GM19023 (cell line): ENCODE measurements at regions not wholly inside any gene's neighbourhood (a gene's known extent, or its start where the extent isn't known, plus 50 kb on each side); places are given as distances from the start of the nearest gene placed in this dataset.
"Not testable (repeated sequence)": the region's sequence is repeated elsewhere in the genome, so short reads cannot be mapped to it uniquely, and the experiment has no call there.

Experiments
- ATAC-seq: cut with Tn5 transposase; IDR thresholded peaks from one replicate; pipeline ENCODE4 v1.9.1; 2021; ENCODE audit warnings: mild to moderate bottlenecking, moderate library complexity; ENCODE audit not compliant: unreplicated experiment

DNA sequence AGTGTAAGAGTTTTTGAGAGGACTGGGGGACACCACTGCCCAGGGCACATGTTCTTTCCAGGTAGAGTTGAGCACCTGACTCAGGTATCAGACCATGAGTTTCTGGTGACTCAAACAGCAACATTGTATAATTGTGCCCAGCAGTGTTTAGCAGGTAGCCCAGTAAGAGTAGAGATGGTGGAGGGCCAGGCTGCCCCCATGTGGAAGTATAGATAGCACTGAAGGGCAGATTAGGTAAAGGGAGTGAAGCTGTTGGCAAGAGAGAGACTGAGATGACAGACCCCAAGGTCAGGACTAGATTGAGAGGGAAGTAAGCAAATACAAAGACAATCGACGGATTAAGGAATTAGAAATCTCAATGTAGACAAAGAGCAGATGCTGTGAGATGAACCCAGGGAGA, 74.6 kb downstream of the TRIM42 start:
- no peak for ATAC-seq

DNA sequence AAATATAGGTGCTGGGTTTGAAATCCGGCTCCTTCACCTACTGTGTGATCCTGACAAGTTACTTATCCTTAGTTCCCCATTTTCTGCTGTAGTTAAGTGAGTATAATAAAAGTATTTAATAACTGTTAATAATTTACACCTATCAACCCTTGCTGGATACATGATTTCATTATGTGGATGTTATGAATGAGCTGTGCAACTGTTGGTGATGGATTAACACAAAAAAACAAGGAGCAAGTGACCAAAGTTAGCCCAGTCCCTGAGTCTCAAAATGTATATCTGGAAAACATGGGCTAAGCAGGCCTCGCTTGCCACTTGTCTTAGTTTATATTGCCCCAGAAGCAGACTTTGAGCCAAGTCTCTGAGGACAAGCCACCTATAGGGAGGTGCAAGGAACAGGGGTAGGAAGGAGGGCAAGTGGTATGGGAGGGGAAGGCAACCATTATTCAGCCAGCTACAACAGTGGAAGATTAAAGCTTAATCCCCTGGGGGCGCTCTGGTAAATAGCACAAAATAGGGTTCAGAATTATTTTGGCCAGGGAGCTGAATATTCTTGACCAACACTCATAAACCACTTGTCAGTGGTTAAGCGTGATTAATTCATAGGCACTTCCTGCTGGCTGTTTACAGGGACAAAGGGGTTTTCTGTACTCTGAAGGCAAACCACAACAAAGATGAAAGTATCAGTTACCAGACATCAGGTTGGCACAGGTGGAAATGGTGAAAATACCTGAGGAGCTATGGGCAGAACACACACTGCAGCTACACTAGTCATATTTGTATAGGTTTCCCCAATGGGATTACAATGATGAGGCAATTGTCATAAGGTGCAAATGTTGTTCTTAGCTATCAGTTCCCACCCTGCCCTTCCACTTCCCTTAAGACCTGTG, 76.2 kb downstream of the TRIM42 start:
- ATAC-seq = peak; percentile 46

DNA sequence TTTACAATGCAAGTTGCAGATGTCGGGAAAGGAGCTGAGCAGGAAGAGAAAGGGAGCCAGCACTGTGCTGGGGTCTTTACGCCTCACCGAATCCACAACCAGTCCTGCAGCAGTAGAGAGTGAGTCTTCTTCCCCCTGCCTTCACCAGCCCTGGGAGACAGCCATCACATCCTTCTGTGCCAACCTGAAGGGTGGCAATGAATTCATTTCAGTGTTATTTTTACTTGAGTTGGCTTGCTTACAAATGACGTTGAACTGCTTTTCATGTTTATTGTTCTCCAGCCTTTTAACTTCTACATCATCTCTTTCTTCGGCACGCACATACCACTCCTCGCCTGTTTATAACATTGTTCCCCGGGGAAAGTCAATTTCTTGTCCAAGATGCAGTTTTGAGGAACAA, 77.1 kb downstream of the TRIM42 start:
- no peak for ATAC-seq

DNA sequence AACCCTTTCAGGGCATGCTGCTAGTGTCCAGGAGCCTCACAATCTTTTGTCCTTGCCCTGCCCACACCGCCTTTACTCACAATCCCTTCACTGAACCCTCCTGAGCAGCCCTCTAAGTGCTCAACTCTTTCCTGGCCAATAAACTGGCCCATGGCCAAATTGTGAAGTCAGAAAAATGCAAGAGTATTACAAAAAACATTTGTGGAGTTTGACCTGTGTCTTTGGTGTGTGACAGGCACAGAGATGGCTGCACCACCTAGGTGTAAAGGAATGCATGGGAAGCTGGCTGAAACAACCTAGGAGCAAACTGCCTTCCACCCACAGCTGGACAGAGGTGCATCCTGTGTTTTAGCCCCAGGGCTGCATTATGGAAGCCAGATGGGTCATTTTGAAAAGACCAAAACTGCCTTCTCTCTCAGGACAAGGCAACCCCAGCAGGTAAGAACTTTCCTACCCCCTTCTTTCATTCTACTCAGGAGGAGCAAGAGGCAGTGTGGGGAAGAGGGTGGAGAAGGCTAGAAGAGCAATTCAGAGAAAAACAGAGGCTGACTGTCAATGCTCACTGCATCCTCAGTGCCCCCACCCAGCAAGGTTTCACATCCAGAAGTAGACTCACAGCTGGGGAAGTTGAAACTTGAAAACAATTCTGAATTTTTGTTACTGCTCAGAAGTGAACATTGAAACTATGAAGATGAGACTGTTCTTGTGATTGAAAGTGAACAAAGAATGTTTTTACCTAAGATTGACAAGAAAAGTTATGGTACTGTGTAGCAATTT, 78.6 kb downstream of the TRIM42 start:
- peak; percentile 70 for ATAC-seq

DNA sequence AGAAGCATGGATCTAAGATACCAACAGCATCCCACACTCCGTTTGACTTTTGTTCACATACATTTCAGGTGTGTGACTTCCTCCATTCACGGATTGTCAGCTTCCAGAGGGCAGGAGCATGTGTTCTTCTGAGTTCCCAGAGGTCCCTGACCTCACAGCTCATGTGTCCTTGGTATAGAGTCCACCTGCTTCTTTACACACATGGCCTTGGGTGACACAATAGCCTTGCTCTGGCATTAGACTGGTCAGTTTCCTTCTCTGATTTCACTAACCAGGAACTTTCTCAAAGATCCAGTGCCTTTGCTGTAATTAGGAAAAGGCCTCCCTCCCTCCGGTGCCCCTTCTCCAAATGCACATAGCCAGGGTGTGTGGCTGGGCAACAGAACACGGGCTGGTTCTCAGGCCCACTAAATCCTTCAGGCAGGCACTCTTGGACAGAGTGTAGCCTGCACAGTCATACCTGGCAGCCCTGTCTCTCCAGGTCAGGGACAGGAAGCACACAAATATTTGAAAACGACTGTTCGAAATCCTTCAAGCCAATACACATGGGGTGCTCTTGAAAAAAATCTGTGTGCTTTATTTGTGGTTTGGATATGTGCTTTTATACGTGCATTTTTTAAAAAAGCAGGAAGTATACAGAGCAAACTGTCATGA, 81.1 kb downstream of the TRIM42 start:
- ATAC-seq = no peak

DNA sequence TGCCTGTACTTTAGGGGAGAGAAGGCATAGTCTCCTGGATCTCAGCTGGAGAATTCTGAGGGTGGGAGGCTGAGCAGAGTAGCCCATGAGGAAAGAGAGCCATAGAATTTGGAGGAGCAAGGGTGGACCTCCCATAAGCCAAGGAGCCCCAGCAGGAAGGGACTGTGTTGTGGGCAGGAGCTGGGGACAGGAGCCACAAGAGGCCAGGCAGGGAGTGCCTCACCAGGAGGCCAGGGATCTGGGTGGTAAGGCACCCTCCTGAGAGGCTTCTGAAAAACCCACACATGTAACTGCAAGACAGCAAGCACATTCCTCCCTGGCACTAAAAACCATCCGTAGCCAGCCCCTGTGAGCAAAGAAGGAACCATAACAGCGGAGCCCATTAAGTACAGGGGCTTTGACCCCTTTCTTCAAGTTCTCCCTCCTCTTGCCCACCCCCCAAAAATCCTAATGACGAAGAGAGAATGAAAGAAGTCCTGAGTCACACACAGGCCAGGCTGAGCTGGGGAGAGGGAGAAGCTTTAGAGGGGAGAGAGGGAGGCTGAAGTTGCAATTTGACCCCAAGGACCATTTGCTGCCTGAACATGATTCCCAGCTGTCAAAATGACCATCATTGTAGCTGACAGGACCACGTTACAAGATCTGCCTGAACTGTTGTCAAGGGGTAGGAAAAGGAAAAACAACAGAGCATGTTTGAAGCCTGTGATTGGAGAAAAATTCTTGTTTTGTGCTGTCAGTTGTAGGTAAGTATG, 82.6 kb downstream of the TRIM42 start:
- no peak for ATAC-seq

DNA sequence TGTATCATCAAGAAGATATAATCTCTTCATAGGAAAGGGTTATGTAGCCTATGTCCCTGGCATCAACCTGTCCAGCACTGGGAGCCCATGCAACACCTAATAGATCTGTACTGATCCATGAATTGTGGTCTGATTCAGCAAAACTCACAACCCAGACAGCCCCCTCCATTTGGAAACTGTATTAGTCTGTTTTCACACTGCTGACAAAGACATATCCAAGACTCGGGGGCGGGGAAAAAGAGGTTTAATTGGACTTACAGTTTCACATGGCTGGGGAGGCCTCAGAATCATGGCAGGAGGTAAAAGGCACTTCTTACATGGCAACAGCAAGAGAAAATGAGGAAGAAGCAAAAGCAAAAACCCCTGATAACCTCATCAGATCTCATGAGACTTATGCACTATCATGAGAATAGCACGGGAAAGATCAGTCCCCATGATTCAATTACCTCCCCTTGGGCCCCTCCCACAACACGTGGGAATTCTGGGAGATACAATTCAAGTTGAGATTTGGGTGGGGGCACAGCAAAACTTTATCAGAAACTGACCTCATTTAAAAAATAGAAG, 83.3 kb downstream of the TRIM42 start:
- no peak for ATAC-seq

DNA sequence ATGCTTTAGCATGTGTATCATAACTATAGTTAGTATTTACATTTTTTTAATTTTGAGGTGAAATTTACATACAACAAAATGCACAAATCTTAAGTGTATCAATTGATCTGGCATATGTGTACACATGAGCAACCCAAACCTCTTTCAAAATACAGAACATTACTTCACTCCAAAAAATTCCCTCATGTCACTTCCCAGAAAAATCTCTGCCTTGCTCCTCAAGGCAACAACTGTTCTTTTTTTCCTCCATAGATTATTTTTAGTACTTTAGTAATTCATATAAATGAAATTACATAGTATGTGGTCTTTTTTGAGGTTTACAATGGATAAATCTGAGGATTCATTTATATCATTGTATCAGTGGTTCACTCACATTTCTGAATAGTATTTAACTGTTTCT, 84.9 kb downstream of the TRIM42 start:
- no peak for ATAC-seq

DNA sequence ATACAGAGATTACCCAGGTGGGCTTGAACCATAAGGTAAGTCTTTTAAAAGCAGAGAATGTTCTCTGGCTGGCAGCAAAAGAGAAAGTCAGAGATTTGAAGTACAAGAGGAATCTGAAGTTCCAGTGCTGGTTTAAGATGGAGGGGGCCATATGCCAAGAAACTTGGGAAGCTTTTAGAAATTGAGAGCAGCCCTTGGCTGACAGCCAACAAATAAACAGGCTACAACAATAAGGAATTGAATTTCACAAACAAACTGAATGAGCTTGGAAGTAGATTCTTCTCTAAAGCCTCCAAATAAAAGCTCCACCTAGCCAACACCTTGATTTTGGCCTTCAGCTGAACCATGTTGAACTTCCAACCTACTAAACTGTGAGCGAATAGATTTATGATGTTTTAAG, 85.7 kb downstream of the TRIM42 start:
- ATAC-seq = no peak

DNA sequence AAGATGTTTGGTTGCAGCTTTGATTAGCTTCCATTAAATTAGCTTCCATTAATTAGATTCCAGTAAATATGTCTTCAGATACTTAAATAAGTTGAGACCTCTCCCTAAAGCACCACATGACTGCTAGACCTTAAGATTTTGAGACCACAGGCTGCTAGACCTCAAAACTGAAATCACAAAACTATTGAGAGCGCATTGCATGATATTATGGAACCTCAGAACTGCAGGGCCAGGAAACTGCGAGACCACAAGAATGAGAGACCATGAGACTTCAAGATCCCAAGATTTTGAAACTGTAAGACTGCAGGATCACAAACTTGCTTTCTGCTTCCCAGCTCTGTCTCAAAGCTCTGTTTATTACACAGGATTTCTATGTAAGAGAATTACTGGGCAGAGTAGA, 87.4 kb downstream of the TRIM42 start:
- ATAC-seq = no peak

DNA sequence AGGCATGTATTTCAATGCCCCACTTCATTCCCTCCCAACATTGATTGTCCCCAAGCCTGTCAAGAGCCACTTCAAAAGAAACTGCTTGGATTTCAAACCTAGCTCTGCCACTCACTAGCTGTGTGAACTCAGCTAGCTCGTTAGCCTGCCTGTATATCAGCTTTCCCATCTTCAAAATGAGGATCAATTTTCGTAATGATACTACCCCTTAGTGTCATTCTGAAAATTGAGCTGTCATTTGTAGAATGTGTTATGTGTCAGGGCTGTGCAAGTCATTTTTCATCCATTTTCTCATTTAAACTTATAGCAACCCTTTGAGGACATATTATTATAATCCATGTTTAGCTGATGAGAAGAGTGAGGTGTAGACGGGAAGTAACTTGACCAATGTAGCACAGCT, 88.6 kb downstream of the TRIM42 start:
- ATAC-seq = no peak

DNA sequence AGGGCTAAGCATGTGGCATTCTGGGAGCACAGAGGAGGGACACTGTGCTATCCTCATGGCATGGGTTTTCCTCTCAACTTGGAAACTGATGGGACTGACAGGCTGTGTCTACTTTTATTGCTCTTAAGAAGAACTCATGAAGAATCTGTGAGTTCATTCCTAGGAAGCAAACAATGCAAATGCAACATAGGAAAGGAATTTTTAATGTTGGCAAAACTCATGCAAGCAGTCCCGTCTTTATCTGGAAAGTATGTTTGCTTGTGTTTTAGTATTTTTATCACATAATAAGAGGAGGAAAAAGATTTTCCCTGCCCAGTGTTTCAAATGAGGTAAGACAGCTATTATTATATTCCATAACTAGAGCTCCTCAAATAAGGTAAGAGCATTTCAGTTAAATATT, 89.7 kb downstream of the TRIM42 start:
- no peak for ATAC-seq

DNA sequence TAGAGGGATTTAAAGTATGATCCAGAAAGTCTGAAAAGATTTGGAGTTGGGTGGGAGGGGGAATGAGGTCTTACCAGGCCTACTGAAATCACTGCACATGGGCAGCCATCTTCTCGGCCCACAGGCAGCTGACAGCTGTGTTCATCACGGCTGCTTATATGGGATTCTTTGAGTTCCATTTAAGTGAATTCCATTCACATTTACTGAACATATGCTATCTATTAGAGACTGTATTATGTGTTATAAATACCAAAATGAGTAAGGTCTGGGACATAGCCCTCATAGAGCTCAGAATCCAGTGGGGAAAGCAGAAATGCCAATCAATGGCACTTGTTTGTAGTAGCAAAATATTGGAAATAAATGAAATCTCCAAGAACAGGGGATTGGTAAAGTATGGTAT, 91.1 kb downstream of the TRIM42 start:
- ATAC-seq = no peak

DNA sequence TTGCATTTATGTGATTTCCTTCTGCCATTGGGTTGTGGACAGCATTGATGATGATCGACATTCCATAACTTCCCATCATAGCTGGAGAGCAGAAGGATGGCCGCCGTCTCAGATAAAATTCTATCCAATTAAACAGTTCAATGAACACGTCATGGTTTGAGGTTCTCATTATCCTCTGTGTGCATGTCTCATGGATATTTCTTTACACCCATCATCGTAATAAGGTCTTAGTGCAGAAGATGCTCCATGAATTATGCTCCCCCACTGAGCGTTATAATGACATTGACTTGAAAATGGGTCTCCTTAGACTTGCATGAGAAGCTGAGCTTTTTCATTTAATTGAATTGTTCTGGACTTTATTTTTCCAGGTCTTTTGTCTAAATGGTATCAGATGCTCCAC, 92.1 kb downstream of the TRIM42 start:
- no peak for ATAC-seq

DNA sequence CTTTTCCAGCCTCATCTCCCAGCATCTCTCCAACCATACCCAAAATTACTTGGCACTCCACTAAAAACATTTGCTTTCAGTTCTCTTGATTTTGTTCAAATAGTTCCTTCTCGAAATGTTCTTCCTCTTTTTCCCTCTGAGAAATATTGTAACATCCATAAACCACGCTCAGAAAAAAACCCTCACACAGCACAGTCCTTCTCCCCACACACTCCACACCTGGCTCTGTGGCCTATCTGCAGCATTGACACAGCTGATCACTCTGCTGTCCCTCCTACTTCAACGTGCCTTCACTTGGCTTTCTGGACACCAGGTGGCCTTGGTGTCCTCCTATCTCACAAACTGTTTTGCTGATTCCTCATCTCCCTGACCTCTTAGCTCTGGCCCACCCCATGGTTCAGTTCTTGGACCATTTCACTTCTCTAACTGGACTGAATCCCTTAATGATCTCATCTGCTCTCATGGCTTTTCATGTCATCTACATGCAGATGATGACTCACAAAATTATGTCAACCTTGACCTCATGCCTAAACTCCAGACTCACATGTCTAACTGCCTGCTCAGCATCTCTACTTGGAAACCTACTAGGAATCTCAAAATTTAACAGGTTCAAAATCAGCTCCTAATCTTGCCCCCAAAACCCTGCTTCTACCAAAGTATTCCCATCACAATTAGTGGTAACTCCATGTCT, 93.3 kb downstream of the TRIM42 start:
- no peak for ATAC-seq

DNA sequence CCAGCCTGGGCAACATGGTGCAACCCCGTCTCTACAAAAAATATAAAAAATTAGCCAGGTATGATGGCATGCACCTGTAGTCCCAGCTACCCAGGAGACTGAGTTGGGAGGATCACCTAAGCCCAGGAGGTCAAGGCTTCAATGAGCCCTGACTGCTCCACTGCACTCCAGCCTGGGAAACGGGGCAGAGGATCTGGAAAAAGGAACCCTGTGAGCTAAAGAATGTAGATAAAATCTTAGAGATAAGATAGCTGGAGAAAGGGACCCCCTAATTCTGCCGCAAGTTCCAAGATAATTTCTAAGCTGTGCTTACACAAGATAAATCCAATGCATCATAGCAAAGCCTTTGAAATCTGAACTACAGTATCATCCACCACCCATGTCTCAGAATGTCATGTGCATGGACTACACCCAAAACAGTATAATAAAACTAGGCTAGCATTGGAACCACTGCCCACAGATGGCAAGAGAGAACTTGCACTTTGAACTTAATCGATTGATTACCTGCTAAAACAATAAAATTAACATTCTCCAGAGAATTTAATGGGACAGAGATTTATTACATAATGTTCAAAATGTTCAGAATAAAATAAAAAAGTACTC, 99.9 kb downstream of the TRIM42 start:
- no peak for ATAC-seq

DNA sequence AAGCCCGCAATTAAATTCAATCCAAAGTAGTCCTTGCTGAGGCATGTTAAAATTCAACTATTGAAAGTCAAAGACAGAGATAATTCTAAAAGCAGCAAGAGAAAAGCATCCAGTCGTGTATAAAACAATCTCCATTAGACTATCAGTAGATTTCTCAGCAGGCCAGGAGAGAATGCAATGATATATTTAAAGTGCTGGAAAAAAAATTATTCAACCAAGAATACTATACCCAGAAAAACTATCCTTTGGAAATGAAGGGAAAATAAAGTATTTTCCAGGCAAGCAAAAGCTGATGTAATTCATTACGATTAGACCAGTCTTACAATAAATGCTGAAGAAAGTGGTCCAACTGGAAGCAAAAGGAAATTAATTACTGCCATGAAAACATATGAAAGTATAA, 113.5 kb downstream of the TRIM42 start:
- ATAC-seq = no peak

DNA sequence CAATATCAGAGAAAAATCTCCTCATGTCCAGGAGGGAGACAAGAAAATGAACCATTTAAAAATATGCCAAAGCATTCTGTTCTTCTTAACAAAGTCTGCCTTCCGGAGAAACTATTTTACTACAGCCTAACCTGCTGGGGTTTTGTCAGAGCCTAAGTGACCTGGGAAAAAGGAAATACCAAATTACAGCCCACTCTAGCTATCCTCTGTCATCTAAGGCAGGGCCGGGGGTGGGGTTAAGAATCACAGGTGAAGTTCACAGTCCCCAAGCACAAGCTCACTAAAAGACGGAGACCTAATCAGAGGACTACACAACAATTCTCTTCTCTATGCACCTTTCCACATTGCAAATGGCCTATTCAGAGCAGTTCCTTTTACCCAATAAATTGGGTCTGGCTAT, 116.6 kb downstream of the TRIM42 start:
- no peak for ATAC-seq

DNA sequence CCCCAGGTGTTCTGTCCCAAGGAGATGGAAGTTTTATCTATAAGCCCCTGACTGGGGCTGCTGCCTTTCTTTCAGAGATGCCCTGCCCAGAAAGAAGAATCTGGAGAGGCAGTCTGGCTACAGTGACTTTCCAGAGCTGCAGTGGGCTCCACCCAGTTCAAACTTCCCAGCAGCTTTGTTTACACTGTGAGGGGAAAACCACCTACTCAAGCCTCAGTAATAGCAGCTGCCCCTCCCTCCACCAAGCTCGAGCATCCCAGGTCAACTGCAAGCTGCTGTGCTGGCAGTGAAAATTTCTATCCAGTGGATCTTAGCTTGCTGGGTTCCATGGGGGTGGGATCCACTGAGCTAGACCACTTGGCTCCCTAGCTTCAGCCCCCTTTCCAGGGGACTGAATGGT, 125.0 kb downstream of the TRIM42 start:
- ATAC-seq = not testable (repeated sequence)

DNA sequence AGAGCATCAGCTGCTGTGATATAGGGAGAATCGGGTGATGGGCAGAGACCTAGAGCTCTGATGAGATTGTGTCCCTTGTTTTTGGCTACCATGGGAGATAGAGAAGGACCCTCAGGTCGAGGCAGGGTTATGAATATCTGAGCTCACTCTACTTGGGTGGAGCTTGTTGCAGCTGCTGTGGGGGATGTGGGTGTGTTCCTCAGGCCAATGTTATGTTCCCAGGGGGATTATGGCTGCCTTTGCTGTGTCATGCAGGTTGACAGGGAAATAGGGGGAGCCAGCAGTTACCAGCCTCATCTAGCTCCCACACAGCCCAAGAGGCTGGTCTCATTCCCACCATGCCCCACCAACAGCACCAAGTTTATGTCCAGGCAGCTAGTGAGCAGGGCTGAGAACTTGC, 131.5 kb downstream of the TRIM42 start:
- no peak for ATAC-seq
